GM12891 (cell line): ENCODE measurements at regions not wholly inside any gene's neighbourhood (a gene's known extent, or its start where the extent isn't known, plus 50 kb on each side); places are given as distances from the start of the nearest gene placed in this dataset.
"Not testable (repeated sequence)": the region's sequence is repeated elsewhere in the genome, so short reads cannot be mapped to it uniquely, and the experiment has no call there.

ENCODE experiments used
- DNase-seq: peaks from one replicate; pipeline ENCODE4 v3.0.0; 2011; ENCODE audit warnings: low spot score; ENCODE audit not compliant: insufficient read length
- FAIRE-seq: peaks from 2 replicates; lab custom pipeline; 2011; peaks lifted over from hg19 to GRCh38; lab: Jason Lieb, UNC
- PAX5 ChIP-seq: IDR thresholded peaks from 2 replicates; pipeline ENCODE4 v1.6.1; 2011; ENCODE audit warnings: low read length, moderate library complexity, mild to moderate bottlenecking; ENCODE audit not compliant: insufficient read depth, severe bottlenecking
- POLR2A ChIP-seq: IDR thresholded peaks from 2 replicates; pipeline ENCODE4 v1.6.1; 2011; ENCODE audit warnings: low read depth, low read length, control low read depth
- POLR2AphosphoS5 ChIP-seq: IDR thresholded peaks from 2 replicates; pipeline ENCODE4 v1.6.1; 2011; ENCODE audit warnings: low read depth, low read length, control low read depth
- POU2F2 ChIP-seq: IDR thresholded peaks from 2 replicates; pipeline ENCODE4 v1.6.1; 2011; ENCODE audit warnings: low read depth, mild to moderate bottlenecking, control low read depth, low read length, moderate library complexity
- SPI1 ChIP-seq: IDR thresholded peaks from 2 replicates; pipeline ENCODE4 v1.6.1; 2011; ENCODE audit warnings: low read depth, low read length, control low read depth
- TAF1 ChIP-seq: IDR thresholded peaks from 2 replicates; pipeline ENCODE4 v1.6.1; 2011; ENCODE audit warnings: low read depth, low read length, control low read depth

- TF ChIP-seq TAF1 (no peak), POLR2AphosphoS5 (no peak), SPI1 (no peak), POLR2A (no peak), PAX5 (no peak), POU2F2 (no peak)
- DNase-seq (no peak), FAIRE-seq (no peak)
Observed at GRCh38 chr4:18155067-18156041, 133.8 kb upstream of the LCORL start.

- TF ChIP-seq POLR2AphosphoS5: no peak
- no peak for TF ChIP-seq PAX5
- TF ChIP-seq TAF1: no peak
- no peak for TF ChIP-seq POLR2A
- no peak for TF ChIP-seq POU2F2
- no peak for TF ChIP-seq SPI1
- DNase-seq (no peak), FAIRE-seq (no peak)
Observed at GRCh38 chr4:18138076-18138665, 116.6 kb upstream of the LCORL start.

- no peak for TF ChIP-seq POLR2A
- no peak for TF ChIP-seq POLR2AphosphoS5
- no peak for TF ChIP-seq SPI1
- TF ChIP-seq TAF1: no peak
- TF ChIP-seq POU2F2: no peak
- no peak for TF ChIP-seq PAX5
- DNase-seq (no peak), FAIRE-seq (no peak)
Observed at GRCh38 chr4:18134111-18134510, 112.6 kb upstream of the LCORL start.

- FAIRE-seq: no peak
- TF ChIP-seq TAF1: no peak
- no peak for TF ChIP-seq POLR2A
- no peak for TF ChIP-seq POU2F2
- TF ChIP-seq POLR2AphosphoS5: no peak
- no peak for TF ChIP-seq SPI1
- TF ChIP-seq PAX5: no peak
- DNase-seq: no peak
Observed at GRCh38 chr4:18130256-18130655, 108.7 kb upstream of the LCORL start.

GRCh38 chr4:18128241-18128640 lies 106.7 kb upstream of the LCORL start:
- FAIRE-seq: no peak
- TF ChIP-seq POLR2AphosphoS5 (no peak), POU2F2 (no peak), TAF1 (no peak), SPI1 (no peak), POLR2A (no peak), PAX5 (no peak)
- no peak for DNase-seq

GRCh38 chr4:18127030-18127429 lies 105.5 kb upstream of the LCORL start:
- DNase-seq: no peak
- no peak for TF ChIP-seq POLR2A
- FAIRE-seq: no peak

GRCh38 chr4:18113710-18114331 lies 92.3 kb upstream of the LCORL start:
- DNase-seq (no peak), FAIRE-seq (no peak)
- TF ChIP-seq TAF1: no peak
- no peak for TF ChIP-seq PAX5
- TF ChIP-seq POLR2AphosphoS5: no peak
- no peak for TF ChIP-seq POU2F2
- no peak for TF ChIP-seq POLR2A
- TF ChIP-seq SPI1: no peak

GRCh38 chr4:18111081-18111480 lies 89.5 kb upstream of the LCORL start:
- FAIRE-seq (no peak), DNase-seq (no peak)
- TF ChIP-seq POLR2AphosphoS5 (no peak), TAF1 (no peak), SPI1 (no peak), POLR2A (no peak), POU2F2 (no peak), PAX5 (no peak)

- no peak for FAIRE-seq
- no peak for TF ChIP-seq POU2F2
- no peak for DNase-seq
Observed at GRCh38 chr4:18110099-18110498, 88.5 kb upstream of the LCORL start.

GRCh38 chr4:18109676-18110075 lies 88.1 kb upstream of the LCORL start:
- no peak for FAIRE-seq
- TF ChIP-seq POLR2A (no peak), POLR2AphosphoS5 (no peak), SPI1 (no peak)
- DNase-seq: no peak

GRCh38 chr4:18107848-18108528 lies 86.4 kb upstream of the LCORL start:
- not testable (repeated sequence) for DNase-seq, FAIRE-seq
